ENCODE measurements at regions not wholly inside any gene's neighbourhood (a gene's known extent, or its start where the extent isn't known, plus 50 kb on each side); places are given as distances from the start of the nearest gene placed in this dataset.

- TF ChIP-seq CTCF (IDR thresholded peaks at IDR 0.05; ENCODE audit: borderline replicate concordance, extremely low read depth, low read length, poor library complexity, severe bottlenecking) (no peak), EZH2 (IDR thresholded peaks at IDR 0.05; ENCODE audit: borderline replicate concordance, low read depth, low read length, severe bottlenecking) (no peak)
Measured at GRCh38 chr7:68718097-68718551, 880.2 kb upstream of the AUTS2 start.

Data from DND-41 (cell line).